ENCODE measurements at regions not wholly inside any gene's neighbourhood (a gene's known extent, or its start where the extent isn't known, plus 50 kb on each side); places are given as distances from the start of the nearest gene placed in this dataset.

GRCh38 chr18:4854671-4855070 lies 342.4 kb downstream of the AKAIN1 start:
- no peak for DNase-seq (ENCODE audit: low read depth)

GRCh38 chr18:4851301-4851976 lies 345.6 kb downstream of the AKAIN1 start:
- DNase-seq (ENCODE audit: low read depth), result no peak

GRCh38 chr18:4847056-4847455 lies 350.0 kb downstream of the AKAIN1 start:
- no peak for DNase-seq (ENCODE audit: low read depth)

GRCh38 chr18:4844320-4844719 lies 352.7 kb downstream of the AKAIN1 start:
- DNase-seq (ENCODE audit: low read depth), result no peak

GRCh38 chr18:4843771-4844170 lies 353.3 kb downstream of the AKAIN1 start:
- DNase-seq (ENCODE audit: low read depth), result no peak

GRCh38 chr18:4842751-4843150 lies 354.3 kb downstream of the AKAIN1 start:
- DNase-seq (ENCODE audit: low read depth), result no peak

GRCh38 chr18:4842287-4842686 lies 354.8 kb downstream of the AKAIN1 start:
- no peak for DNase-seq (ENCODE audit: low read depth)

- DNase-seq (ENCODE audit: low read depth), result no peak
Observed at GRCh38 chr18:4839639-4840038, 357.4 kb downstream of the AKAIN1 start.

GRCh38 chr18:4836141-4836540 lies 360.9 kb downstream of the AKAIN1 start:
- DNase-seq (ENCODE audit: low read depth), result no peak

- no peak for DNase-seq (ENCODE audit: low read depth)
Observed at GRCh38 chr18:4831791-4832375, 365.2 kb downstream of the AKAIN1 start.

- DNase-seq (ENCODE audit: low read depth), result no peak
Observed at GRCh38 chr18:4831127-4831526, 365.9 kb downstream of the AKAIN1 start.

- no peak for DNase-seq (ENCODE audit: low read depth)
Observed at GRCh38 chr18:4823091-4823490, 368.0 kb upstream of the DLGAP1 start.

- no peak for DNase-seq (ENCODE audit: low read depth)
Observed at GRCh38 chr18:4821801-4822200, 366.7 kb upstream of the DLGAP1 start.

- no peak for DNase-seq (ENCODE audit: low read depth)
Observed at GRCh38 chr18:4817665-4818064, 362.6 kb upstream of the DLGAP1 start.

GRCh38 chr18:4813708-4814107 lies 358.6 kb upstream of the DLGAP1 start:
- no peak for DNase-seq (ENCODE audit: low read depth)

GRCh38 chr18:4808891-4809290 lies 353.8 kb upstream of the DLGAP1 start:
- no peak for DNase-seq (ENCODE audit: low read depth)

- DNase-seq (ENCODE audit: low read depth), result no peak
Observed at GRCh38 chr18:4807604-4808293, 352.6 kb upstream of the DLGAP1 start.

GRCh38 chr18:4806331-4806730 lies 351.2 kb upstream of the DLGAP1 start:
- DNase-seq (ENCODE audit: low read depth), result no peak

- no peak for DNase-seq (ENCODE audit: low read depth)
Observed at GRCh38 chr18:4802296-4802695, 347.2 kb upstream of the DLGAP1 start.

- DNase-seq (ENCODE audit: low read depth), result no peak
Observed at GRCh38 chr18:4801151-4801550, 346.0 kb upstream of the DLGAP1 start.

GRCh38 chr18:4797002-4797685 lies 342.0 kb upstream of the DLGAP1 start:
- DNase-seq (ENCODE audit: low read depth), result no peak

- DNase-seq (ENCODE audit: low read depth), result no peak
Observed at GRCh38 chr18:4789506-4789905, 334.4 kb upstream of the DLGAP1 start.

GRCh38 chr18:4781873-4782272 lies 326.8 kb upstream of the DLGAP1 start:
- no peak for DNase-seq (ENCODE audit: low read depth)
